GM19351 (cell line): ENCODE measurements at regions not wholly inside any gene's neighbourhood (a gene's known extent, or its start where the extent isn't known, plus 50 kb on each side); places are given as distances from the start of the nearest gene placed in this dataset.
A peak's percentile ranks its signal among the peaks of the same experiment; 100 is the strongest.
"Not testable (repeated sequence)": the region's sequence is repeated elsewhere in the genome, so short reads cannot be mapped to it uniquely, and the experiment has no call there.

ENCODE experiments used
- ATAC-seq: cut with Tn5 transposase; IDR thresholded peaks from one replicate; pipeline ENCODE4 v1.9.1; 2021; ENCODE audit warnings: mild to moderate bottlenecking, moderate library complexity; ENCODE audit not compliant: unreplicated experiment

DNA sequence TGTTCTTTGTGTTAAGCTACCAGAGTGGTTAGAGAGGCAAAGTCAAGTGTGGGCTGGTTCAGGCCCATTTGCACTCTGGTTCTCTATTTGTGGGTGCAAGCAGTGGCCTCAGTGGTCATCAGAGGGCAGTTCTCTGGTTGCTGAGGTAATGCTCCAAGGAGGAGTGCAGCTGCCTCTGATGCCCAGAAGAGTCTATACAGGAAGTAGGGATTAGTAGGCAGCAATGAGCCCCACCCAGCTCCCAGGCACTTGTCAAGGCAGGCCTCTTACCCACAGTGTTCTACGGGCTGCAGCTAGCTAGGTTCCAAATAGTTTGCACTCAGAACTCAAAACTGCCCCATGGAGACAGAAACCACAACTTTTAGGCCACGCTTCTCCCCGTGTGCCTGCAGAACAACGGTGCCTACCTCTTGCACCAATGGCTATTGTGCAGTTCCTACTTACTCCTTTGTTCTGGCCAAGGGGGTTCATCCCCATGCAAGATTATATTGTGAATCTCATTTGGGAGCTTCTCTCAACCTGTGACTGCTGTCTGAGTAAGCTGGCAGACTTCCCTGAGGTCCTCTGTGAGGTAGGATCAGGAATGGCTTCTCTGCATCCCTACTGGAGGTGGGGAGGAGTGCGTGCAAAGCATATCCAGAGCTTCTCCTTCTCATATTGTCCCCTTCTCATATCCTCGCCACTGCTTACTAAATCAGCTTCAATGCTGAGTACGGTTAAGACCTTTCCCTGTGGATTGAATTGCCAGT is 410.3 kb upstream of the LMO3 start:
- ATAC-seq = no peak

DNA sequence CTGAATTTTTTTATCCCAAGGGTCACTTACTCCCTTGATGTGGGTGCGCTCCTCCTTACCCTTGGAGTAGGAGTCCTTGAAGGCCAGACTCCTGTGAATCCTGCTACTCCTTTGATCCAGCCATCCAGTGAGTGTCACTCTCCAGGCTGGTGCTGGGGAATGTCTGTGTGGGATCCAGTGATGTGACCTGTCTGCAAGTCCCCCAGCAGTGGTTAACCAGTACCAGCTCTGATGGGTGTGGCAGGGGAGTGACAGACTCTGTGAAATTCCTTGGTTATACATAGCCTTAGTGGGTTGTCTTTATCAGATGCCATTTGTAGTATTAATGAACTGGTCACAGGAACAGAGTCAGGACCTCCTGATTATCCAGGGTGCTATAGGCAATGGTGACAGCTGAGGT is 409.5 kb upstream of the LMO3 start:
- no peak for ATAC-seq

DNA sequence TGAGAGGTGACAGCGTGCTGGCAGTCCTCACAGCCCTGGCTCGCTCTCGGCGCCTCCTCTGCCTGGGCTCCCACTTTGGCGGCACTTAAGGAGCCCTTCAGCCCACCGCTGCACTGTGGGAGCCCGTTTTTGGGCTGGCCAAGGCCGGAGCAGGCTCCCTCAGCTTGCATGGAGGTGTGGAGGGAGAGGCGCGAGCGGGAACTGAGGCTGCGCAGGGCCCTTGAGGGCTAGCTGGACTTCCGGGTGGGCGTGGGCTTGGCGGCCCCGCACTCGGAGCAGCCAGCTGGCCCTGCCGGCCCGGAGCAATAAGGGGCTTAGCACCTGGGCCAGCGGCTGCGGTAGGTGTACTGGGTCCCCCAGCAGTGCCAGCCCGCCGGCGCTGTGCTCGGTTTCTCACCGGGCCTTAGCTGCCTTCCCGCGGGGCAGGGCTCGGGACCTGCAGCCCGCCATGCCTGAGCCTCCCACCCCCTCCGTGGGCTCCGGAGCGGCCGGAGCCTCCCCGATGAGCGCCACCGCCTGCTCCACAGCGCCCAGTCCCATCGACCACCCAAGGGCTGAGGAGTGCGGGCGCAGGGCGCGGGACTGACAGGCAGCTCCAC is 401.6 kb upstream of the LMO3 start:
- ATAC-seq = not testable (repeated sequence)

DNA sequence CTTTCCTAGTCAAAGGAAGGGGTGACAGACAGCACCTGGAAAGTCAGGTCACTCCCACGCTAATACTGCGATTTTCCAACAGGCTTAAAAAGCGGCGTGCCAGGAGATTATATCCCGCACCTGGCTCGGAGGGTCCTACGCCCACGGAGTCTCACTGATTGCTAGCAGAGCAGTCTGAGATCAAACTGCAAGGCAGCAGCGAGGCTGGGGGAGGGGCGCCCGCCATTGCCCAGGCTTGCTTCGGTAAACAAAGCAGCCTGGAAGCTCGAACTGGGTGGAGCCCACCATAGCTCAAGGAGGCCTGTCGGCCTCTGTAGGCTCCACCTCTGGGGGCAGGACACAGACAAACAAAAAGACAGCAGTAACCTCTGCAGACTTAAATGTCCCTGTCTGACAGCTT is 392.6 kb upstream of the LMO3 start:
- not testable (repeated sequence) for ATAC-seq

DNA sequence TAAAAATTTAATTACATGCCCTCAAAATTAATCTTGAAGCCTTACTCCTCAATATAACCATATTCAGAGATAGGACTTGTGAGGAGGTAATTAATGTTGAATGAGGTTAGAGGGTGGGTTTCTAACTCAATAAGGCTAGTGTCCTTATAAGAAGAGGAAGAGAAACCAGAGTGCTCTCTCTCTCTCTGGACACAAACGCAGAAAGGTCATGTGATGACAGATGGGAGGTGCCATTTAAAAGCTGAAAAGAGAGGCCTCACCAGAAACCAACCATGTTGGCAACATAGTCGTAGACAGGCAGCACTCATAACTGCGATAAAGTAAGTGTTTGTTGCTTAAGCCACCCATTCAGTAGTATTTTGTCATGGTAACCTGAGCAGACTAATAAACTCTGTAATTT is 378.5 kb upstream of the LMO3 start:
- ATAC-seq = no peak

DNA sequence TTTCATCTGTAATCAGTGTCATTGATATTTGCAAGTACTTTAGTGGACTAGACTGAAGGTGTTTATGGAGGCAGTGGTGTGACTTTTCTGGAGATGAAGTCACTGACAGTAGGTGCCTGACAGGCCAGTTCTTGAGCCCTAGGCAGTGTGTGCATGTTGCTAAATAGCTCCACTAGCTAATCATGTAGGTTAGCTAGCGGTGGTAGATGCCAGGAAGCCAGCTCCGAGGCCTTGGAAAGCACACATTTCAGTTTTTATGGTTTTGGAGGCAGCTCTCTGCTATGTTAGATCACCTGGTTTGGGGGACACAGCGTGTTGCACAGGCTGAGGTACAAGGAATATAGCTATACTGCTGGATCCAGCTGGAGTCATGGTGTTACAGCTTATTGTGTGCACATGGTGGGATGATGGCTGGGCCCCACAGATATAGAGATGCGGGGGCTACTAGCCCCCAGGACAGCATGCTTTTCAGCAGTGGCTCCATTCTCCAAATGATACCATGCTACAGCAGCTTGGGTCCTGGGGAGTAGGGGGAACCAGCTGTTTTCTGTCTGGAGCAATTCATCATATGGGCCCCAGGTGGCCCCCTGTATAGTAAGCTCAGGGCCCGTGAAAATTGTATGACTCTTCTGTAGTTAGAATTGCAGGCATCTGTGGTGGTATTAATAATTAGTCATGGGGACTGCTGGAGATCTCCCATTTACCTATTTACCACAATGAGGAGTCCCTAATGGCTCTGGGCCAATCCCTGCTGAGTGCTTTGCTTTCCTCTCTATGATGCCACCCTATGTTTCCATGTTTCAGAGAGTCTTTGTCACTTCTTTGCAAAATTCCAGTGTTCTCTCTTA is 367.2 kb upstream of the LMO3 start:
- no peak for ATAC-seq

DNA sequence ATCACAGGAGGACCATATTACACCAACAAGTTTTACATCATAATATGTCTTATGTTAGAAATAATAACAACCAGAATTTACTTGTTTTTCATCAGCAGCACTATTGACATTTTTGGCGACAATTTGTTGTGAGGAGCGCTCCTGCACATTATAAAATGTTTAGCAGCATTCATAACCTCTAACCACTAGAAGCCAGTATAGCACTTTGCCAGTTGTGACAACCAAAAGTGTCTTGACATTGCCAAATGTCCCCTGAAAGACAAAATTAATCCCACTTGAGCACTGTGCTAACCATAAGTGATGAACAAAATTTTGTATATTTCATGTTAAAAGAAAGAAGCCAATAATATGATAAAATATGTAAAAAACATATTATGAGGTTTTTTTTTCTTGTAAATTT is 356.9 kb upstream of the LMO3 start:
- no peak for ATAC-seq

DNA sequence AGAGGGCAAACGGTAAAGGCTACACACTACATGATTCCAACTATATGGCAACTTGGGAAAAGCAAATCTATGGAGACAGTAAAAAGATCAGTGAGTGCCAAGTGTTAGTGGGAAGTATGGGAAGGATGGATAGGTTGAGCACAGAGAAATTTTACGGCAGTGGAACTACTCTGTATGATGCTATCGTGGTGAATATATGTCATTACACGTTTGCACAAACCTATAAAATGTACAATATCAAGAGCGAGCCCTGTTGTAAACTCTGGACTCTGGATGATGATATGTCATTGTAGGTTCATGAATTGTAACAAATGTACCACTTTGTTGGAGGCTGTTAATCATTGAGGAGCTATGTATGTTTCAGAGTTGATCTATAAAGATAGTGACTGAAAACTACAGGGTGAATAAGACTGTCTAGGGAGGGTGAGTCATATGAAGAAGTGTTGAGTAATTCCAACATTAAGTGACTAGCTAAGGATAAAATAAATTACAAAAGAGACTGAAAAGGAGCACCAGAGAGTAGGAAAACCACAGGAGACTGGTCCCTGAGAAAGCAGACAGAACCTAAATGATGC is 349.2 kb upstream of the LMO3 start:
- ATAC-seq = no peak

DNA sequence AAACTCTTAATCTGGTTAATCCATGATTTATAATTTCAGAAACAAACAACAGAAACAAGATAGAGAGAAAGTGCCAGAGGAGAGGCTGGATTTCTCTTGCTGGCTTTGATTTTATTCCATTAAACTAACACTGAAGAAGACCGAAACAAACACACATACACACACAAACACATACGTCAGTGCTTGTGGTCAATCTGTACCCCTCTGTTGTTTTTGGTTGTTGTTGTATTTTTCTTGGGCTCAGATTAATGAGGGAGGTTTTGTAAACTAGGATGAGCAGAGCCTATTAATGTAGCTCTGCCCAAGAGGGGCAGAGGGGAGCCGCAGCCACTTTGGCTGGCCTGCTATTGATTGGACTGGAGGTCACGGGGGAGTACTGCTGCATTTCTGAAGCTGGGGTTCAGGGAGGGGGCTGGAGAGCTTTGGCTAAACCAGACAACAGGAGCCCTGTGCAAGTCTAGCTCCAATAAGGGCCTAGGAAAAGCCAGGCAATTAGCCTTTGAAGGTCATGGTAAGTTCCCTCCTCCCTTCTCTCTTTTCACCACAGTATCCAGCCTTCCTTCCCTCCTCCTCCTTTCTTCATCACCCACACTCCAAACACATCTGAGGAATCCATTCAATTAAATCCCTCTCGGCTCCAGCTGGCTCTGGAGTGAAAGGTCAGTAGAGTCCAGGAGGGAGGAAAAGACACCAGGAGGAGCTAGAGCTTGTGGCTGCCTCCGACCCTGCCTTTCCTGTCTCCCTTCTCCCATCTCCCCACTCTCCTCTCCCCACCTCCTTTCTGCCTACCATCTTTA is 344.1 kb upstream of the LMO3 start:
- no peak for ATAC-seq

DNA sequence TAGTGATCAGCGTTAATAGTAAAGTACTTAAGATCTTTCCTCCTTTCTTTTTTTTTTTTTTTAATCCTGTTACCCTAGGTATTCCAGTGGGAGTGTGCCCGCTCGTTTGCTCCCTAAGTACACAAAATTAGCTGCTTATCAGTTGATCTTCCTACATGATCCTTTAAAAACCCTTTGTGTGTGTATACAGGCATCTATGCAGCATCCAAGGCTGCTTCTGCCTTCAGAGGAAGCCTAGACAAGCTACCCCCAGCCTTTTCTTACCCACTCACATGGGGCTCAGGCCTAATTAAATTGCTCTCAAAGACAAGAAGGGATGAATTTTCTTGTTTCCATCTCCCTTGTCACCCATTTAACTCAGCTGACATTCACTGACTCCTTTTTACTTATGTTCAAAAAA is 343.4 kb upstream of the LMO3 start:
- ATAC-seq = no peak

DNA sequence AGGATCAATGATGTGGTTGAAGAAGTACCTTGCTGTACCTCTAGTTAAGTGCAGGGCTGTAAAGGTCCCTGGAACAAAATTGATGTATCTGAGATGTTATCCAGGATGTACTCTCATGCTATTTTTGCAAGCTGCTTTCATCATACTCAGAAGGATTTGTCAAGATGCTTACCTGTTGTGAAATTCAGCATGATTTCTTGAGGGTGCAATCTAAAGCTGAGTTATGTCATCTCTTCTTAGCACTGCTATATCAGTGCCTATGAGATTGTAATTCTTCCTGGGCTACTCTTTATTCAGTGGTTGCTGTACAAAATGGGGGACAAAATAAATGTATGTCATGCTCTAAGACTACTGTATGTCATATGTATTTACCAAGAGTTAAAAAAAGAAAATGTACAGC is 340.7 kb upstream of the LMO3 start:
- no peak for ATAC-seq

DNA sequence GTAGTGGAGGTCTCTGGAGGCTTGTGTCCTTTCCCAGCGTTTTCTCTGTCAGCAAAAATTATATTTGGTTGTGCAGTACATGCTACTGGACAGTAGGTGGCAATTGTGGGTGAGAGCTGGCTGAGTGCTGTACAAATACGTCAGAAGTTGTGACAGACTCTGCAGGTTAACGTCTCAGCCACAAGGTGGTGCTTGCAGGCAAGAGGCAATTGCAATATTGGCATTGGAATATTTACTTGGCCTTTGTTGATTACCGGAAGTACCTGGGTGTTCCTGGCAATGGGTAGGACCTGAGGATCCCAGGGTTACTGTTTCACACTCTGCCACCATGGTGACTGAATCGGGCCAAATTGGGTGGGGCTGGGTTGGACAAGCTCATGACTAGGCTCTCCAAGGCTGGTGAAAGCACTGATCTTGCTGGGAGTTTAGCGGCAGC is 333.9 kb upstream of the LMO3 start:
- peak; percentile 100 for ATAC-seq

DNA sequence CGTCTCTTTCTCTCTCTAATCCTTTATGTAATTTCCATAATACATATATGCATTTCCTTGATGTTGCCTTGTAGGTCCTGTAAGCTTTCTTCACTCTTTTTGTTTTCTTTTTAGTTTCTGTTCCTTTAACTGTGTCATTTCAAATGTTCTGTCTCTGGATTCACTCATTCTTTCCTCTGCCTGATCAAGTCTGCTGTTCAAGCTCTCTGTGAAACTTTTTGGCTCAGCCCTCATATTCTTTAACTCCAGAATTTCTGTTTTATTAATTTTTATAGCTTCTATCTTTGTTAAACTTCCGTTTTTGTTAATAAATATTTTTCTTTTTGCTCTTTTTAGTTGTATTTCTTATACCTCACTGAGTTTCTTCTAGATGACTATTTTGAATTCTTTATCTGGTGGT is 321.3 kb upstream of the LMO3 start:
- no peak for ATAC-seq

DNA sequence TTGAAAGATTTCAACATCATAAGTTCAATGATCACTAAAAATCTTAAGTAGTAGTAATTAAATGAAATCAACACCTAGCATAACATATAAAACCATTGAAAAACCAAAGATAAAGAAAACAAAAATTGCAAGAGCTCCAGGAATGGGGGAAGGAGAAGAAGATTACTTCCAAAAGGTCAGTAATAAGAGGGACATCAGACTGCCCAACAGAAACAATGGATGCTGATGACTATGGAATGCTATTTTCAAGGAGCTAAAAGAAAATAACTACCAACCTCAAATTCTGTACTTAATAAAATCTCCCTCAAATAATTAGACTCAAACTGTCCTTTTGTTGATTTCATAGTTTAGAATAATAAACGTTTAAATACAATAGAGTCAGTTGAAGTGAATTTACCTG is 314.5 kb upstream of the LMO3 start:
- no peak for ATAC-seq

DNA sequence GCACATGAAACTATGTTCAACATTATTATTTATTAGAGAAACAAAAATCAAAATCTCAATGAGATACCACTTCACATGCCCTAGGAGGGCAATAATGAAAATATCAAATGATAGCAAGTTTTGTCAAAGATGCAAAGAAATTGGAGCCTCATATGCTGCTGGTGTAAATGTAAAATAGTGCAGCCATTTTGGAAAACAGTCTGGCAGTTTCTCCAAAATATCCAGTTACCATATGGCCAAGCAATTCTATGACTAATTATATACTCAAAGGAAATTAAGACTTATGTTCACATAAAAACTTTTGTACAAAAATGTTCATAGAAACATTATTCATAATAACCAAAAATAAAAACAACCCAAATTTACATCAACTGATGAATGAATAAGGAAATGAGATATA is 313.6 kb upstream of the LMO3 start:
- no peak for ATAC-seq

DNA sequence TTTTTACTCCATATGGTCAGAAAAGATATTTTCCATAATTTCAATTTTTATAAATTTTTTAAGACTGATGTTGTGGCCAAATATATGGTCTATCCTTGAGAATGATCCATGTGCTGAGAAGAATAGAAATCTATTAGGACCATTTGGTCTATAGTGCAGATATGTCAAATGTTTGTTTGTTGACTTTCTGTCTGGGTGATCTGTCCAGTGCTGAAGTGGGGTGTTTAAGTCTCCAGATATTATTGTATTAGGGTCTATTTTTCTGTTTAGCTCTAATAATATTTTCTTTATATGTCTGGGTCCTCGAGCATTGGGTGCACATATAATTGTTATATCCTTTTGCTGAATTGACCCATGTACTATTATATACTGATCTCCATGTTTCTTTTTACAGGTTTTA is 308.9 kb upstream of the LMO3 start:
- ATAC-seq = no peak

DNA sequence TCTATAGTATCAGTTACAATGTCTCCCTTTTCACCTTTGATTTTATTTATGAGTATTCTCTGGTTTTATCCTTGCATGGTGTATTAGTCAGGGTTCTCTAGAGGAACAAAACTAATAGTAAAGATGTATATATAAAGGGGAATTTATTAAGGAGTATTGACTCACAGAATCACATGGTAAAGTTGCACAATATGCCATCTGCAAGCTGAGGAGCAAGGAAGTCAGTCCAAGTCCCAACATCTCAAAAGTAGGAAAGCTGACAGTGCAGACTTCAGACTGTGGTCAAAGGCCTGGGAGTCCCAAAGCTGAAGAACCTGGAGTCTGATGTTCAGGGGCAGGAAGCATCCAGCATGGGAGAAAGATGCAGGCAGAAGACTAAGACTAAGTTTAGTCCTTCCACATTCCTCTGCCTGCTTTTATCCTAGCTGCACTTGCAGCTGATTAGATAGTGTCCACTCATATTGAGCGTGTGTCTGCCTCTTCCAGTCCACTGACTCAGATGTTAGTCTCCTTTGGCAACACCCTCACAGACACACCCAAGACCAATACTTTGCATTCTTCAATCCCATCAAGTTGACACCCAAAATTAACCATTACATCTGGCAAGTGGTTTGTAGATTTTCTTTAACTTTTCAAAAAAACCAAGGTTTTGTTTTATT is 308.0 kb upstream of the LMO3 start:
- no peak for ATAC-seq

DNA sequence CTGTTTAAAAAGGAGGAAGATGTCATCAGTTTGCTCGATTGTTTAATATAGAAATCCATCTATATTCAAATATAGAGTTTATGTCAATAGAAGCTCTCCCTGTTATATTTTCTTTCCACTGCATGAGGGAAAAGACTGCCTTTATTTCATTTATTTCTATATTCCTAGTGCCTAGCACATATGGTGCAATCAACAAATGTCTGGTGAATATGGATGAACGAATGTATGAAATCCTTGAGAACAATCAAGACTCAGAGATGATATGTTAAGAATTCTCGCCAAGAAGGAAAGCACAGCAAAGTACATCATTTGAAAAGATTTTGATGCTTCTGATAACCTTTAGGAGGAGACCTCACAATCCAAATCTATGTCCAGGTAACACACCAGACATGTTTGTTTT is 296.0 kb upstream of the LMO3 start:
- no peak for ATAC-seq

DNA sequence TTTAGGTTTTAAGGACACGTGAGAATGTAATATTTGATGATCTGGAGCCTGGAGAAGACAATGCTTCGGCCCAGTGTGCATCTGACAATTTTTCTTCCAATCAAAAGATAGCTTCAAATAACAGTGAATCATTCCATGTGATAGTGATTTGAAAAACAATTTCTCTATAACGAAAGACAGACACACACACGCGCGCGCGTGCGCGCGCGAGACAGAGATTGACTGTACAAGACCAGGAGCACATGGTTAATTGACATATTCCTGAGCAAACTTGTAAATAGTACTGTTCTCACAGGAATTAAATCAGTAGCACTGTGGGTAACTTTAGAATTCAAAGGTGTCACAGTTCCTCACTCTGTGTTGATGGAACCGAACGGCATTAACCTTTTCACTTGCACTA is 287.5 kb upstream of the LMO3 start:
- ATAC-seq = no peak

DNA sequence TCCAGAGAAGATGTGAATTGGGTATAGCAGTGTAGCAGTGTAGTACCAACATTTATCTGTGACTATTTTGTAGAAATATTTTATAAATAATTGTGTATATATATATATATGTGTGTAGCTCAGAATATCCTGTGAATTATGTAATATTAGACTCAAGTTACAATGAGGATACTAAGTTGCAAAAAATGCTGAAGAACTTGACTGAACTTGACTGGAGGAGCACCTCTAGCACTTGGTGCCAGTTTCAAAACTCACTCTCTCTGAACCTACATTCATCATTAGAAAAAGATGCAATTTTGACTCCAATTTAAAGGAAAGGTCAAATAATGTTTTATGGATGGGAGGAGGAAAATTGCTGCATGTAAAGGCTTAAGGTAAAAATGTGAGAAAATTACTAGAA is 285.7 kb upstream of the LMO3 start:
- ATAC-seq = no peak
